Gastroesophageal sphincter (tissue), 4 donors: ENCODE measurements at regions not wholly inside any gene's neighbourhood (a gene's known extent, or its start where the extent isn't known, plus 50 kb on each side); places are given as distances from the start of the nearest gene placed in this dataset.

Experiments
- ATAC-seq: fragments of 150-250 bp; one replicate; pipeline ENCODE4 v1.9.1; 2016; ENCODE audit warnings: mild to moderate bottlenecking, moderate library complexity
- H3K27ac ChIP-seq, 4 donors: fragments of 200-600 bp; sonication (generic) in 3 of 4; 1 replicate in 3 of 4; 2 replicates in 1 of 4; pipeline ENCODE4 v1.5.1; 2016 to 2019
- H3K27me3 ChIP-seq: fragments of 200-600 bp; sonication (generic); one replicate; pipeline ENCODE4 v1.5.1; 2019
- H3K36me3 ChIP-seq, 2 donors: fragments of 200-600 bp; sonication (generic); one replicate each; pipeline ENCODE4 v1.5.1; 2019; ENCODE audit warnings: control low read depth in 1 of 2
- H3K4me1 ChIP-seq, 3 donors: fragments of 200-600 bp; sonication (generic); 1 replicate in 2 of 3; 2 replicates in 1 of 3; pipeline ENCODE4 v1.5.1; 2016 to 2019; ENCODE audit warnings: control low read depth in 2 of 3
- H3K4me3 ChIP-seq, 2 donors: fragments of 200-600 bp; sonication (generic); one replicate each; pipeline ENCODE4 v1.5.1; 2019; ENCODE audit warnings: mild to moderate bottlenecking in 1 of 2, moderate library complexity in 1 of 2
- H3K9me3 ChIP-seq, 3 donors: fragments of 200-600 bp; sonication (generic); one replicate each; pipeline ENCODE4 v1.5.1; 2017 to 2019; ENCODE audit warnings: control low read depth in 2 of 3
- CTCF ChIP-seq, 4 experiments: fragments of 200-600 bp in 2 of 4; fragments of 450-650 bp in 2 of 4; sonication (generic) in 1 of 4; IDR thresholded peaks; one replicate each; pipeline ENCODE4 v1.5.1; 2017 to 2019; ENCODE audit warnings: antibody characterized with exemption in 4 of 4, mild to moderate bottlenecking in 2 of 4, moderate library complexity in 2 of 4
- EP300 ChIP-seq: sonication (generic); formaldehyde crosslinking; IDR thresholded peaks from one replicate; pipeline ENCODE4 v1.6.1; 2017; ENCODE audit warnings: antibody characterized with exemption, mild to moderate bottlenecking
- POLR2A ChIP-seq, 2 donors: fragments of 450-650 bp; IDR thresholded peaks; one replicate each; pipeline ENCODE4 v1.6.1; 2017; ENCODE audit warnings: antibody characterized with exemption in 2 of 2, mild to moderate bottlenecking in 2 of 2, moderate library complexity in 1 of 2
- POLR2AphosphoS5 ChIP-seq: sonication (generic); formaldehyde crosslinking; IDR thresholded peaks from one replicate; pipeline ENCODE4 v1.6.1; 2017; ENCODE audit warnings: antibody characterized with exemption
- WGBS, 2 donors: methylation state at CpG; one replicate each; pipeline ENCODE4 v1.1.5; 2018; ENCODE audit warnings: low coverage in 1 of 2; 5-methylcytosine and 5-hydroxymethylcytosine counted together

GRCh38 chr4:57633212-57633859, 523.2 kb upstream of the IGFBP7 start:
- 60 to 73% methylated on average over 3 of the region's 3 CpGs for WGBS, 2 donors
- Histone ChIP-seq H3K4me1 (no peaks in the 10 kb centered on the region), H3K27ac (no peak overlapping the region), H3K36me3 (no peaks in the 10 kb centered on the region), H3K27me3 (no peaks in the 10 kb centered on the region), H3K9me3 (no peaks in the 10 kb centered on the region), H3K4me3 (no peak overlapping the region)
- TF ChIP-seq POLR2A (IDR thresholded peaks at IDR 0.05), result no peak
- no peak for TF ChIP-seq POLR2AphosphoS5
- no peak for TF ChIP-seq CTCF (IDR thresholded peaks at IDR 0.05)
- no peak for TF ChIP-seq EP300
- no peak for ATAC-seq

GRCh38 chr4:57632564-57632963, 522.4 kb upstream of the IGFBP7 start:
- Histone ChIP-seq H3K4me1 (no peaks in the 10 kb centered on the region), H3K27ac (no peak overlapping the region), H3K36me3 (no peaks in the 10 kb centered on the region), H3K4me3 (no peak overlapping the region), H3K27me3 (no peaks in the 10 kb centered on the region), H3K9me3 (no peaks in the 10 kb centered on the region)
- 80 to 100% methylated on average over 1 to 2 of the region's 2 CpGs for WGBS, 2 donors
- no peak for TF ChIP-seq CTCF (IDR thresholded peaks at IDR 0.05)
- no peak for TF ChIP-seq POLR2AphosphoS5
- TF ChIP-seq POLR2A (IDR thresholded peaks at IDR 0.05), result no peak
- no peak for TF ChIP-seq EP300
- ATAC-seq, result no peak

GRCh38 chr4:57631147-57631546, 521.0 kb upstream of the IGFBP7 start:
- H3K27me3 ChIP-seq, result no peaks in the 10 kb centered on the region
- H3K4me3 ChIP-seq, result no peak overlapping the region
- no peaks in the 10 kb centered on the region for H3K36me3 ChIP-seq
- H3K27ac ChIP-seq, result no peak overlapping the region
- peaks cover 0 to 2% (median 0%) of the 10 kb centered on the region in 3 donors for H3K9me3 ChIP-seq
- no peak for ATAC-seq
- WGBS, 2 donors, result 95 to 97% methylated on average over 3 to 4 of the region's 4 CpGs
- TF ChIP-seq CTCF (IDR thresholded peaks at IDR 0.05) (no peak), POLR2A (IDR thresholded peaks at IDR 0.05) (no peak), EP300 (no peak), POLR2AphosphoS5 (no peak)
- no peaks in the 10 kb centered on the region for H3K4me1 ChIP-seq

- H3K9me3 ChIP-seq, result peaks cover 0 to 13% (median 0%) of the 10 kb centered on the region in 3 donors
- no peak overlapping the region for H3K4me3 ChIP-seq
- no peaks in the 10 kb centered on the region for H3K36me3 ChIP-seq
- 87 to 90% methylated on average over 4 of the region's 5 CpGs for WGBS, 2 donors
- H3K27me3 ChIP-seq, result no peaks in the 10 kb centered on the region
- no peak overlapping the region for H3K27ac ChIP-seq
- ATAC-seq, result no peak
- no peak for TF ChIP-seq POLR2A (IDR thresholded peaks at IDR 0.05)
- no peak for TF ChIP-seq CTCF (IDR thresholded peaks at IDR 0.05)
- TF ChIP-seq EP300, result no peak
- TF ChIP-seq POLR2AphosphoS5, result no peak
- no peaks in the 10 kb centered on the region for H3K4me1 ChIP-seq
Measured at GRCh38 chr4:57628004-57628403, 517.8 kb upstream of the IGFBP7 start.

GRCh38 chr4:57614257-57614932, 504.2 kb upstream of the IGFBP7 start:
- Histone ChIP-seq H3K36me3 (no peaks in the 10 kb centered on the region), H3K27me3 (no peaks in the 10 kb centered on the region), H3K4me1 (no peaks in the 10 kb centered on the region), H3K27ac (no peak overlapping the region), H3K9me3 (no peaks in the 10 kb centered on the region), H3K4me3 (no peak overlapping the region)
- WGBS, 2 donors, result 28 to 35% methylated on average over 3 to 4 of the region's 5 CpGs
- no peak for ATAC-seq
- TF ChIP-seq POLR2A (IDR thresholded peaks at IDR 0.05), result no peak
- TF ChIP-seq CTCF (IDR thresholded peaks at IDR 0.05), result no peak
- TF ChIP-seq POLR2AphosphoS5, result no peak
- TF ChIP-seq EP300, result no peak
